ENCODE measurements at regions not wholly inside any gene's neighbourhood (a gene's known extent, or its start where the extent isn't known, plus 50 kb on each side); places are given as distances from the start of the nearest gene placed in this dataset.

DNA sequence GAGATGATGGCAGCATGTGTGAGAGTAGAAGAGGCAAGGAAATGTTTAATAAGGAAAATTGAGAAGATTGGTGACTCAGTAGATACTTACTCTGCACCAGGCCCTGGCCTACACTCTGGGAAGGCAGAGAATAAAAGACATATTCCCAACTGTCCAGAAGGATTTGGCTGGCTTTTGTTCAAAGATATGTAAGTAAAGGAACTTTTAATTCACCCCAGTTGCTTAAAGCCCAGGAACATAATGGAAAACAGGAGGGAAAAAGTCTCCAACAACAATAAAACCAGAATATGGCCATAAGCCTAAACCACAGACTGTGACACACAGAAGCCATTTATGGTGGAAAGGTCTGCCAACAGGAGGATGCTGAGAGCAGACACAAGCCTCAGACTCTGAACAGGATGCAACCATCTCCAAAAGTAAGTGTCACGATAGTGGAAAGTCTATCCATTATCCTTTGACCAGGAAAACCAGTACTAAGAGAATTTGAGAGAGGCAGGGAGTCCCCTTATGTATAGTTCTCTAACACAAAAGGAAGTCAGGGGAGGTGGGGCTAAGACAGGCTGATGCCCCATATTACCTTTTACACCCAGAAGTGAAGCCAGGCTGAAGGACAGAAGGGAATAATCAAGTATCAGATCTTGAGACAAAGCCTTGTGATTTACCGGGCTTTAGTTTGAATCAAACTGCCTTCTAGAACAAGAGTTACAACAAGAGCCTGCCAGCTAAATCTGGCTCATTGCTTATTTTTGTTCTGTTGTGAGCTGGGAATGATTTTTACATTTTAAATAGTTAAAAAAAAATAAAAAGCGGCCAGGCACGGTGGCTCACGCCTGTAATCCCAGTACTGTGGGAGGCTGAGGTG lies 169.5 kb upstream of the STARD13 start:
- 91% methylated on average over 5 of the region's 5 CpGs for WGBS
- no peak for DNase-seq (ENCODE audit: low spot score)

DNA sequence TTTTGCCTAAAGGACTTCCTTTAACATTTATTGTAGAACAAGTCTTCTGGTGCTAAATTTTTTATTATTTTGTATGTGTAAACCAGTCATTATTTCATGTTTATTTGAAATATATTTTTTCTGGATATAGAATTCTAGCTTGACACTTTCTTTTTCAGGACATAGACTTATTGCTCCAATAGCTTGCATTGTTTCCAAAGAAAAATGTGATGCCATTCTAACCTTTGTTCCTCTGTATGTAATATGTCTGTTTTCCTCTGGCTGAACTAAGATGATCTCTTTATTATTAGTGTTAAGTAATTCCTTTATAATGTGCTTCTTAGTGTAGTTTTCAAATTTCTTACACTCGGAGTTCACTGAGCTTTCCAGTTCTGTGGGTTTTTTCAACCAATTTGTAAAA lies 174.1 kb upstream of the STARD13 start:
- DNase-seq (ENCODE audit: low spot score): no peak
- Histone ChIP-seq H3K27ac (ENCODE audit: low read depth in 1 of 2, low read length in 2 of 2) (no peak overlapping the region), H3K4me3 (ENCODE audit: low read depth in 1 of 3, low read length in 3 of 3) (no peak overlapping the region), H3K4me1 (ENCODE audit: control insufficient read depth in 4 of 4, insufficient read depth in 4 of 4, low read length in 3 of 4) (no peaks in the 10 kb centered on the region), H3K9me3 (ENCODE audit: control insufficient read depth in 4 of 4, low read length in 3 of 4) (no peaks in the 10 kb centered on the region), H3K9ac (ENCODE audit: low read depth in 1 of 2, low read length in 2 of 2) (no peak overlapping the region), H3K36me3 (ENCODE audit: control insufficient read depth in 4 of 4, insufficient read depth in 3 of 4, low read depth in 1 of 4, low read length in 3 of 4) (no peaks in the 10 kb centered on the region), H3K27me3 (ENCODE audit: control insufficient read depth in 4 of 4, insufficient read depth in 4 of 4, low read length in 3 of 4) (no peaks in the 10 kb centered on the region)
- 100% methylated on average over 1 of the region's 1 CpG for WGBS
- TF ChIP-seq GABPA (IDR thresholded peaks at IDR 0.05 in 1 of 2, conservative IDR thresholded peaks at IDR 0.05 in 1 of 2) (no peak), EGR1 (IDR thresholded peaks at IDR 0.05; ENCODE audit: low read depth in 2 of 2) (no peak), TAF1 (conservative IDR thresholded peaks at IDR 0.05) (no peak), RAD21 (IDR thresholded peaks at IDR 0.05) (no peak), NR2F2 (IDR thresholded peaks at IDR 0.05) (no peak), FOXA1 (IDR thresholded peaks at IDR 0.05) (no peak), HNF4G (IDR thresholded peaks at IDR 0.05) (no peak), JUND (IDR thresholded peaks at IDR 0.05) (no peak), HNF4A (conservative IDR thresholded peaks at IDR 0.05) (no peak), FOXA2 (IDR thresholded peaks at IDR 0.05) (no peak), SP1 (IDR thresholded peaks at IDR 0.05) (no peak)
- TF ChIP-seq, protein P1, sequence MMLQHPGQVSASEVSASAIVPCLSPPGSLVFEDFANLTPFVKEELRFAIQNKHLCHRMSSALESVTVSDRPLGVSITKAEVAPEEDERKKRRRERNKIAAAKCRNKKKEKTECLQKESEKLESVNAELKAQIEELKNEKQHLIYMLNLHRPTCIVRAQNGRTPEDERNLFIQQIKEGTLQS (IDR thresholded peaks at IDR 0.05): no peak
- TF ChIP-seq, protein P2, sequence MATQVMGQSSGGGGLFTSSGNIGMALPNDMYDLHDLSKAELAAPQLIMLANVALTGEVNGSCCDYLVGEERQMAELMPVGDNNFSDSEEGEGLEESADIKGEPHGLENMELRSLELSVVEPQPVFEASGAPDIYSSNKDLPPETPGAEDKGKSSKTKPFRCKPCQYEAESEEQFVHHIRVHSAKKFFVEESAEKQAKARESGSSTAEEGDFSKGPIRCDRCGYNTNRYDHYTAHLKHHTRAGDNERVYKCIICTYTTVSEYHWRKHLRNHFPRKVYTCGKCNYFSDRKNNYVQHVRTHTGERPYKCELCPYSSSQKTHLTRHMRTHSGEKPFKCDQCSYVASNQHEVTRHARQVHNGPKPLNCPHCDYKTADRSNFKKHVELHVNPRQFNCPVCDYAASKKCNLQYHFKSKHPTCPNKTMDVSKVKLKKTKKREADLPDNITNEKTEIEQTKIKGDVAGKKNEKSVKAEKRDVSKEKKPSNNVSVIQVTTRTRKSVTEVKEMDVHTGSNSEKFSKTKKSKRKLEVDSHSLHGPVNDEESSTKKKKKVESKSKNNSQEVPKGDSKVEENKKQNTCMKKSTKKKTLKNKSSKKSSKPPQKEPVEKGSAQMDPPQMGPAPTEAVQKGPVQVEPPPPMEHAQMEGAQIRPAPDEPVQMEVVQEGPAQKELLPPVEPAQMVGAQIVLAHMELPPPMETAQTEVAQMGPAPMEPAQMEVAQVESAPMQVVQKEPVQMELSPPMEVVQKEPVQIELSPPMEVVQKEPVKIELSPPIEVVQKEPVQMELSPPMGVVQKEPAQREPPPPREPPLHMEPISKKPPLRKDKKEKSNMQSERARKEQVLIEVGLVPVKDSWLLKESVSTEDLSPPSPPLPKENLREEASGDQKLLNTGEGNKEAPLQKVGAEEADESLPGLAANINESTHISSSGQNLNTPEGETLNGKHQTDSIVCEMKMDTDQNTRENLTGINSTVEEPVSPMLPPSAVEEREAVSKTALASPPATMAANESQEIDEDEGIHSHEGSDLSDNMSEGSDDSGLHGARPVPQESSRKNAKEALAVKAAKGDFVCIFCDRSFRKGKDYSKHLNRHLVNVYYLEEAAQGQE (IDR thresholded peaks at IDR 0.05): no peak
- TF ChIP-seq, protein P3, sequence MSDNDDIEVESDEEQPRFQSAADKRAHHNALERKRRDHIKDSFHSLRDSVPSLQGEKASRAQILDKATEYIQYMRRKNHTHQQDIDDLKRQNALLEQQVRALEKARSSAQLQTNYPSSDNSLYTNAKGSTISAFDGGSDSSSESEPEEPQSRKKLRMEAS (IDR thresholded peaks at IDR 0.05): no peak

More for the DNA sequence above, 169.5 kb upstream of the STARD13 start:
- Histone ChIP-seq H3K27me3 (ENCODE audit: control insufficient read depth in 4 of 4, insufficient read depth in 4 of 4, low read length in 3 of 4) (no peaks in the 10 kb centered on the region), H3K4me3 (ENCODE audit: low read depth in 1 of 3, low read length in 3 of 3) (no peak overlapping the region), H3K4me1 (ENCODE audit: control insufficient read depth in 4 of 4, insufficient read depth in 4 of 4, low read length in 3 of 4) (no peaks in the 10 kb centered on the region), H3K27ac (ENCODE audit: low read depth in 1 of 2, low read length in 2 of 2) (no peak overlapping the region), H3K9me3 (ENCODE audit: control insufficient read depth in 4 of 4, low read length in 3 of 4) (no peaks in the 10 kb centered on the region), H3K9ac (ENCODE audit: low read depth in 1 of 2, low read length in 2 of 2) (no peak overlapping the region), H3K36me3 (ENCODE audit: control insufficient read depth in 4 of 4, insufficient read depth in 3 of 4, low read depth in 1 of 4, low read length in 3 of 4) (no peaks in the 10 kb centered on the region)
- TF ChIP-seq EGR1 (IDR thresholded peaks at IDR 0.05; ENCODE audit: low read depth in 2 of 2): no peak
- TF ChIP-seq GABPA (IDR thresholded peaks at IDR 0.05 in 1 of 2, conservative IDR thresholded peaks at IDR 0.05 in 1 of 2): no peak
- TF ChIP-seq, protein P2 (IDR thresholded peaks at IDR 0.05): no peak
- no peak for TF ChIP-seq HNF4A (conservative IDR thresholded peaks at IDR 0.05)
- no peak for TF ChIP-seq SP1 (IDR thresholded peaks at IDR 0.05)
- no peak for TF ChIP-seq NR2F2 (IDR thresholded peaks at IDR 0.05)
- no peak for TF ChIP-seq FOXA2 (IDR thresholded peaks at IDR 0.05)
- TF ChIP-seq, protein P1 (IDR thresholded peaks at IDR 0.05): no peak
- TF ChIP-seq, protein P3 (IDR thresholded peaks at IDR 0.05): no peak
- no peak for TF ChIP-seq HNF4G (IDR thresholded peaks at IDR 0.05)
- no peak for TF ChIP-seq RAD21 (IDR thresholded peaks at IDR 0.05)
- TF ChIP-seq YY1 (IDR thresholded peaks at IDR 0.05): no peak
